M059J (cell line): ENCODE measurements at regions not wholly inside any gene's neighbourhood (a gene's known extent, or its start where the extent isn't known, plus 50 kb on each side); places are given as distances from the start of the nearest gene placed in this dataset.
"Not testable (repeated sequence)": the region's sequence is repeated elsewhere in the genome, so short reads cannot be mapped to it uniquely, and the experiment has no call there.

Source experiments
- DNase-seq: peaks from one replicate; pipeline ENCODE4 v3.0.0-alpha.2; 2012; ENCODE audit warnings: low read depth

DNA sequence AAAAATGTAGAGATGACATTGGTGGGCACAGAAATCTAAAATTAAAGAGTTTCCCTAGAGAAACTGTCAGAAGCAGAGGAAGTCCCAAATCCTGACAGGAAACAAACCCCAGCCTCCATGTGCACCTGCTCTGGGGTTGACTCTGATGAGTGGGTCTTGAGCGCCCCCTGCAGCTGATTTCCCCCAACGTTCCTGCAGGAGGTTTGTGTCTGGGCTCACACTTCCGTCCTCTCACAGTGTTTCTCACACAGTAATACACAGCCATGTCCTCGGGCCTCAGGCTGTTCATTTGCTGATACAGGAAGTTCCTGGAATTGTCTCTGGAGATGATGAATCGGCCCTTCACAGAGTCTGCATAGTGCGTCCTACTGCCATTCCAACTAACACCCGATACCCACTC, 670.1 kb downstream of the TMEM121 start:
- not testable (repeated sequence) for DNase-seq

- DNase-seq = not testable (repeated sequence)
Measured at GRCh38 chr14:106197264-106197663, 670.9 kb downstream of the TMEM121 start.

GRCh38 chr14:106199097-106199496, 672.7 kb downstream of the TMEM121 start:
- no peak for DNase-seq

DNA sequence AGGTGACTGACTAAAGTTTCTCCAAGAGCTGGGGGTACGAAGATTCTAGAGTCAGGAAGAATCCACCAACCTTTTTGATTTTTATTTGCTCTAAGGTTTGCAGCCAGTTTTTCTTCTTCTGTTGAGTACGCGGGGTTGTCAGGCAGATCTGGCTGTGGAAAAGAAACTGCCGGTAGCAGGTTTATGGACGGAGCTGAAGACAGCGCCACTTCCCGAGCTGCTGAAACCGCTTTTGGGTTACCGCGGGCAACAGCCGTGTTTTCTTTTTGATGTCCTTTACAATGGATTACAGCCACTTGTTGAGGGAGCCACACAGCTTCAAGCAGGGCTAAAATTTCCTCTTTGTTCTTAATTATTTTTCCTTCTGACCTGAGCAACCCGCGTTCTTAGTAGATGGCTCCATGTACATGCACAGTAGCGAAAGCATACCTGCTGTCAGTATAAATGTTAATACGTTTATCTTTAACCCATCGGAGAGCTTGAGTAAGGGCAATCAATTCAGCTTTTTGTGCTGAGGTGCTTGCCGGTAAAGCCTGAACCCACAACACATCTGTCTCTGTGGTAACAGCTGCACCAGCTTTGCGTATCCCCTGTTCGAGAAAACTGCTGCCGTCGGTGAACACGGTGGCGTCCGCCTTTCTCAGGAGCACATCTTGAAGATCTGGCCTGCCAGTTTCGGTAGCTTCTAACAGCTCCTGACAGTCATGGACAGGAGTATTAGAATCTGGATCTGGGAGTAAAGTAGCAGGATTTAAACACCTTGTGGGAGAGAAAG, 674.3 kb downstream of the TMEM121 start:
- no peak for DNase-seq

DNA sequence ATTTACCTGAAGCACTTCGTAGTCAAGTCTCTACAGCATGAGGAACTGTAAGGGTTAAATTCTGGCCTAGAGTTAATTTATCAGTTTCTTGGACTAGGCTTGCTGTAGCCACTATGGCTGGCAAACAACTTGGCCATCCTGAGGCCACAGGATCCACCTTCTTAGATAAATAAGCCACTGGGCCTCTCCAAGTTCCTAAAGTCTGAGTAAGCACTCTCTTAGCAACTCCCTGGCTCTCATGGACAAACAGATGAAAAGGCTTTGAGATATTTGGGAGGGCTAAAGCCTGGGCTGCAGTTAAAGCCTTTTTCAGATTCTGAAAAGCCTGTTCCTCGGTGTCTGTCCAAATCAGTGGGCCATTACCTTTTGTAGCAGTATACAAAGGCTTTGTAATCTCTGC, 675.0 kb downstream of the TMEM121 start:
- DNase-seq = peak; percentile 5

- no peak for DNase-seq
Measured at GRCh38 chr14:106203438-106203837, 677.1 kb downstream of the TMEM121 start.

- DNase-seq = no peak
Measured at GRCh38 chr14:106204063-106204462, 677.7 kb downstream of the TMEM121 start.

DNA sequence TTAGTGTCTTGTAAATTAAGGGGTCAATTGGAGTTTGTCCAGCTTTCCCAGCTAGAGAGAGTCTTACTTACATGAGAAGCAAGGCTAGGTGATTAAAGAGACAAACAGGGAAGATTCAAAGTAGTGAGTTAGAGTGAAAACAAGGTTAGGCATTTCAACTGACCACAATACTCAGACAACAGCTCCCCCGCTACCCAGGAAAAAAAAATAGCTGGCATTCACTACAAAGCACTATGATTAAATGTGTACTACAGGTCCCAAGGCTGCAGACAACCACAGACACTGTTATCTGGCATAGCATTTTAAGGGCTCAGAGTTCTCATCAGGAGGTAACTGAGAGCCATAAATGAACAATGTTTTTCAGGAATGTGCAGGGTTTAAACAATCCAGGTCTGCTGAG, 680.9 kb downstream of the TMEM121 start:
- DNase-seq = peak; percentile 1

- DNase-seq = no peak
Measured at GRCh38 chr14:106208794-106209193, 682.4 kb downstream of the TMEM121 start.

GRCh38 chr14:106209755-106210154, 683.4 kb downstream of the TMEM121 start:
- no peak for DNase-seq

GRCh38 chr14:106210650-106211049, 684.3 kb downstream of the TMEM121 start:
- DNase-seq = no peak

DNA sequence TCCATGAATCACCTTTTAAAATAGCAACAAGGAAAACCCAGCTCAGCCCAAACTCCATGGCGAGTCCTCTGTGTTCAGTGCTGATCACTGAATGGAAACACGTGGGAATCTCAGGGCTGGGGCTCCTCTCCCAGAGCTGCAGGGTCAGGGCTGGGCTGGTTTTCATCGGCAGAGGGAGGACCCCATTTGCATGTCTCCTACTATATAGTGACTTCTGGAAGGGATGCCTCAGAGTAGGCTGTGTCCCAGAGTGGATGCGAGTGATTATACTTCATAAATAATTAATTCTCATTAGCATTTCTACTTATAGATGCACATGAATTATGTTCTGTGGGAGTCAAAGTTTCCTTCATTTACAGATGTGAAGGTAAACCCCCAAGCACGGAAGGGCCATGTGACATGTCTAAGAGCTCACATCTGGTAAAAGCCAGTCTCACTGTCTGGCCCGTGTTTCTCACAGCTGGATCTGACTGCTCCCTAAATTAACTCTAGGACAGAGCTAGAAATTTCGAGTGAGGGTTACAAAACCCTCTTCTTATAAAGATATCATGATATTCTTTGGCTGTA, 685.0 kb downstream of the TMEM121 start:
- DNase-seq = no peak

GRCh38 chr14:106215229-106215628, 688.8 kb downstream of the TMEM121 start:
- DNase-seq = no peak

DNA sequence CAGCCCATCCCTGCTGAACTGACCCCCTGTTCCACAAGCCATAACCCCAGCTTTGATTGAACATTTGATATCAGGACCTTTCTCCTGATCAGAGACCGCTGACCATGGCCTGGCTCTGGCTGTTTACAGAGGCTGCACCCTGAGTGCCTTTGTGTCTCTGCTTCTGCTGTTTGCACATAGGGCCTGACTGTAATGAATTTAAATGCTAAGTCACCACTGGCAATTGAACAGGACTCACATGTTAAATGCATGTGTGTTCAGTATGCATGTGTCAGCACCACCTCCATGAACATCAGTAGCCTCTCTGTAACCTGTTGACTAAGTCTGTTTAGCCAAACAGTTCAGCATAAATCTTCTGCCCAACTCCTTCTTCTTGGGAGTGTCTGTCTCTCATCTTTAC, 690.3 kb downstream of the TMEM121 start:
- no peak for DNase-seq

- no peak for DNase-seq
Measured at GRCh38 chr14:106218174-106218573, 691.8 kb downstream of the TMEM121 start.

DNA sequence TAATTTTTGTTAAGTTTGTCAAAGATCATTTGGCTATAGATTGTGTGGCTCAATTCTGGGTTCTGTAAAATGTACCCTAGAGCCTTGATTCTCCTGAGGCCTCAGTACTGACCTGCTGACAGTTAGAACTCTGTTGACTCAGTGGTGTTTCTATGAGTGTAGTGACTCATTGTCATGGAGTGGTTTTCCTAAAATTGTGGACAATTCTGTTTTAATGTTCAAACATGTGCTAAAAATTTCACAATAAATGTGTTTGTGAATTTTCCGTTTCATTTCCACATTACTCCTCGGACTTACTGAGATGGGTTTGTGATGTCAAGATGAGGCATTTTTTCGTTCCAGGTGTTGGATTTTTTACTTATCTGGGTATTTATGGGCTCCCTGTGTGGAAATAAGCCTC, 695.9 kb downstream of the TMEM121 start:
- no peak for DNase-seq

DNA sequence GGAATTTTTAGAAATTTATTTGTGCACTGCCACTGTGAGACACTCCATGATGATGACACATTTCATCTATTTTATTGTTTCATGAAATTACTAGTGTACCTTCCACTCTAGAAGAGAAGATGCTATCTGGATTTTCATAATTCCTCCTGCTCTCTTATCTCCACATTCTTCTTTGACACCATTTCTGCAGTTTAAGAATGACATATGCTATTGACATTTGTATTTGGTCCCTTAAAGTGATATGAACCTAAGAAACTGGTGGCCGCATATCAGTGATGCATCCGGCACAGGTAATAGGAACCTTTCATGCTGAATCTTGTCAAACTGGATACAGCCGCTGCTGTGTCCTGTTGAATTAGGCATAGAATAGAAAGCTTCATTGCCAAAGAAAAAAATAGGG, 696.3 kb downstream of the TMEM121 start:
- no peak for DNase-seq

DNA sequence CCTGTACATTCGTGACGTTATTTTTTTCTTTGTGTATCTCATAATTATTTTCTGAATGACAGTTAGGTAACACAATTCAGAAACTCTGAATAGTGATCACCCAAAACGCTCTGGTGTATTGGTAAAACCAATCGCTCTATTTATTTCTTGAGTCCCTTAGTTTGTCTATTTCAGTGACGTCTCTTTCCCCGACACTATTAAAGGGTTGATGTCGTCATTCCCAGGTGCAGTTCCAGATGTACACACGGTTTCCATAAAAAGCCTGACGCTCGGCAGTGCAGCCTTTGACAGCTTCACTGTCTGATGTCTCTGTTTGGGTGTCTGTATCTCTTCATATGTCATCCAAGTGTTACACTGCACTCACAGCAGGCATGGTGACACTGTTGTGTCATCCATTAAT, 701.4 kb downstream of the TMEM121 start:
- no peak for DNase-seq

GRCh38 chr14:106228541-106229158, 702.3 kb downstream of the TMEM121 start:
- DNase-seq = no peak

DNA sequence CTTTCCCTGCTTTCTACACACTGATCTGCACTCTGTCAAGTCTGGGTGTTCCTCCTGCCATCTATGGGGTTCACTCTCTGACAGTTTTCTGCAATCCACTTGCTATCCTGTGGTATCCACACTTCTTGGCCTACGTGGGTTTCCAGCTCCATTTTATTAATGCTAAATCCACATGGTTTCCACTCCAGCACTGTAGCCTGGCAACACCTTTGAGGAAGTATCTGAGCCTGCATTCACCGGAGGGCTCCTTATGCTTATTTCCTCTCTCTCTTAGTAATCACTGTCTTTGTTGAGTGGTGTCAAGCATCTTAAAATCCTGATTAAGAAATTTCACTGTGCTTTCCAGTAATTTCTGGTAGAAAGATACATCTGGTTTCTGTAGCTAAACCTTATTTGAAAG, 703.7 kb downstream of the TMEM121 start:
- DNase-seq = no peak

DNA sequence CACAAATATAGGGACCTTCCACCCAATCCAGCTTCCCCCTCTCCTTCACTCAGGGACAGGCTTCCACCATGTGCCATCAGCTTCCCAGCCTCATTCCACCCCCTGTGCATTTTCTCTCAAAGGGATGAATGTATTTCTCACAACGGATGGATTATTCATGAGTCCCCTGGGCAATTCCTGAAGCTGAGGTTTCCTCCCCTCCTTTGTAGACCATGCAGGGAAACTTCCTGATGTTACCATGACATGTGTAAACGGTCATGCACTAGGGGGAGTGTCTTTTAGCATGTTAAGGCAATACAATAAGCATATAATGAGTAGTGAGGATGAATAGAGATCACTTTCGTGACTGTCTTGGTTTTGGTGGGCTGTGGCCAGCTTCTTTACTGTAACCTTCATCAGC, 706.8 kb downstream of the TMEM121 start:
- not testable (repeated sequence) for DNase-seq

GRCh38 chr14:106234525-106235254, 708.3 kb downstream of the TMEM121 start:
- DNase-seq = not testable (repeated sequence)
